Liver (tissue), 8 donors: ENCODE measurements at regions not wholly inside any gene's neighbourhood (a gene's known extent, or its start where the extent isn't known, plus 50 kb on each side); places are given as distances from the start of the nearest gene placed in this dataset.

Source experiments
- DNase-seq: peaks from one replicate; pipeline ENCODE4 v3.0.0-alpha.2; 2017; ENCODE audit warnings: low spot score
- H3K27ac ChIP-seq, 2 donors: one replicate each; pipeline ENCODE4 v1.7.0; 2013; ENCODE audit warnings: inconsistent platforms in 2 of 2, low read length in 2 of 2, control low read depth in 1 of 2, low read depth in 1 of 2, mild to moderate bottlenecking in 1 of 2
- H3K27me3 ChIP-seq, 4 donors: one replicate each; pipeline versions ENCODE4 v1.6.1 to v1.7.0; 2013; ENCODE audit warnings: low read length in 3 of 4, inconsistent platforms in 1 of 4, mild to moderate bottlenecking in 1 of 4, moderate library complexity in 1 of 4; ENCODE audit not compliant: control insufficient read depth in 4 of 4, insufficient read depth in 4 of 4
- H3K36me3 ChIP-seq, 4 donors: one replicate each; pipeline versions ENCODE4 v1.6.1 to v1.7.0; 2013; ENCODE audit warnings: low read length in 3 of 4, mild to moderate bottlenecking in 3 of 4, low read depth in 1 of 4, moderate library complexity in 1 of 4; ENCODE audit not compliant: control insufficient read depth in 4 of 4, insufficient read depth in 3 of 4
- H3K4me1 ChIP-seq, 4 donors: one replicate each; pipeline versions ENCODE4 v1.6.1 to v1.7.0; 2013; ENCODE audit warnings: low read length in 3 of 4, mild to moderate bottlenecking in 3 of 4, moderate library complexity in 1 of 4; ENCODE audit not compliant: control insufficient read depth in 4 of 4, insufficient read depth in 4 of 4
- H3K4me3 ChIP-seq, 3 donors: one replicate each; pipeline versions ENCODE4 v1.6.1 to v1.7.0; 2013; ENCODE audit warnings: low read length in 3 of 3, control low read depth in 1 of 3, low read depth in 1 of 3, mild to moderate bottlenecking in 1 of 3
- H3K9ac ChIP-seq, 2 donors: one replicate each; pipeline ENCODE4 v1.7.0; 2013; ENCODE audit warnings: low read length in 2 of 2, mild to moderate bottlenecking in 2 of 2, moderate library complexity in 2 of 2, control low read depth in 1 of 2, low read depth in 1 of 2
- H3K9me3 ChIP-seq, 4 donors: one replicate each; pipeline versions ENCODE4 v1.6.1 to v1.7.0; 2013; ENCODE audit warnings: low read length in 3 of 4; ENCODE audit not compliant: control insufficient read depth in 4 of 4
- EGR1 ChIP-seq, 2 donors: IDR thresholded peaks; 2 replicates each; pipeline ENCODE4 v1.6.1; 2016 to 2018; ENCODE audit warnings: antibody characterized with exemption in 2 of 2, low read depth in 2 of 2
- FOXA1 ChIP-seq: IDR thresholded peaks from 2 replicates; pipeline ENCODE4 v1.6.1; 2016; ENCODE audit warnings: antibody characterized with exemption
- FOXA2 ChIP-seq: IDR thresholded peaks from 2 replicates; pipeline ENCODE4 v1.6.1; 2016; ENCODE audit warnings: antibody characterized with exemption
- GABPA ChIP-seq, 2 donors: IDR thresholded peaks in 1 of 2; conservative IDR thresholded peaks in 1 of 2; 2 replicates each; pipeline ENCODE4 v1.6.1; 2016; ENCODE audit warnings: antibody characterized with exemption in 2 of 2, mild to moderate bottlenecking in 1 of 2, moderate library complexity in 1 of 2
- HNF4A ChIP-seq, 2 donors: conservative IDR thresholded peaks; 2 replicates each; pipeline ENCODE4 v1.6.1; 2016; ENCODE audit warnings: antibody characterized with exemption in 2 of 2, mild to moderate bottlenecking in 2 of 2
- HNF4G ChIP-seq: IDR thresholded peaks from 2 replicates; pipeline ENCODE4 v1.6.1; 2016; ENCODE audit warnings: antibody characterized with exemption
- JUND ChIP-seq, 2 donors: IDR thresholded peaks; 2 replicates each; pipeline ENCODE4 v1.6.1; 2016; ENCODE audit warnings: antibody characterized with exemption in 2 of 2
- NR2F2 ChIP-seq: IDR thresholded peaks from 2 replicates; pipeline ENCODE4 v1.6.1; 2016; ENCODE audit warnings: antibody characterized with exemption
- RAD21 ChIP-seq, 2 donors: IDR thresholded peaks; 2 replicates each; pipeline ENCODE4 v1.6.1; 2016; ENCODE audit warnings: antibody characterized with exemption in 2 of 2, mild to moderate bottlenecking in 2 of 2
- RXRA ChIP-seq, 2 donors: IDR thresholded peaks; 2 replicates each; pipeline ENCODE4 v1.6.1; 2017 to 2018; ENCODE audit warnings: antibody characterized with exemption in 2 of 2, mild to moderate bottlenecking in 1 of 2
- SP1 ChIP-seq: IDR thresholded peaks from 2 replicates; pipeline ENCODE4 v1.6.1; 2018; ENCODE audit warnings: antibody characterized with exemption, mild to moderate bottlenecking
- TAF1 ChIP-seq: conservative IDR thresholded peaks from 2 replicates; pipeline ENCODE4 v1.6.1; 2016; ENCODE audit warnings: antibody characterized with exemption, mild to moderate bottlenecking
- YY1 ChIP-seq: IDR thresholded peaks from 2 replicates; pipeline ENCODE4 v1.6.1; 2016; ENCODE audit warnings: antibody characterized with exemption, mild to moderate bottlenecking
- WGBS: extraction: QIAGEN DNeasy Blood & Tissue Kit; methylation state at CpG from one replicate; pipeline ENCODE4 v1.1.7; 2013; 5-methylcytosine and 5-hydroxymethylcytosine counted together
- TF ChIP-seq, protein P1 (sequence below): IDR thresholded peaks from 2 replicates; pipeline ENCODE4 v1.6.1; 2016; ENCODE audit warnings: antibody characterized with exemption
- TF ChIP-seq, protein P2 (sequence below): fragments of 150-350 bp; IDR thresholded peaks from 2 replicates; pipeline ENCODE4 v1.5.1; 2017; ENCODE audit warnings: improper control_type of control experiment, low read depth, low read length; ENCODE audit not compliant: missing input control
- TF ChIP-seq, protein P3 (sequence below): IDR thresholded peaks from 2 replicates; pipeline ENCODE4 v1.6.1; 2016; ENCODE audit warnings: antibody characterized with exemption, mild to moderate bottlenecking
- TF ChIP-seq, protein P4 (sequence below): IDR thresholded peaks from 2 replicates; pipeline ENCODE4 v1.6.1; 2016; ENCODE audit warnings: antibody characterized with exemption
- TF ChIP-seq, protein P5 (sequence below): IDR thresholded peaks from 2 replicates; pipeline ENCODE4 v1.6.1; 2016; ENCODE audit warnings: antibody characterized with exemption
- donor health status: healthy.
- donor health status: healthy.
- donor health status: healthy.
- donor health status: healthy.
- donor health status: healthy.

DNA sequence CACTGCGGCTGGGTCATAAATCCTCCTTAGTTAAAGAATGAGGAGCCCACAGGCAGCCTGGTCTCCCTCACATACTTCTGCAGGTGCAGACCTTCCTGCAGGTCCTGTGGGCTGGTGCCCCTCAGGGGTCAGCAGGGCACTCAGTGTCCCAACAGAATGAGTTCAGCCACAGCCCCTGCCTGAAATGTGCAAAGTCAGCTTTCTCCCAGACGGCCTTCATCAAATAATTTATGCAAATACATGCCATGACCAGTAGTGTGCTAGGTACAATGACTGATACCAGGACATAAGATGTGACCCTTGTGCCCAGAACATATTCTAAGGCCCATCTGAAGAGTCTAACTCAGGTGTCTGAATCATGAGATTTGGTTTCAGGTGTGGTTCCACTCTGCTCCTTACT, 703.4 kb downstream of the TBC1D22A start:
- Histone ChIP-seq H3K4me3 (no peak overlapping the region), H3K4me1 (no peaks in the 10 kb centered on the region), H3K27ac (no peak overlapping the region), H3K9me3 (peaks cover 0 to 3% (median 0%) of the 10 kb centered on the region in 4 donors), H3K9ac (no peak overlapping the region), H3K36me3 (no peaks in the 10 kb centered on the region), H3K27me3 (peaks cover 0 to 11% (median 0%) of the 10 kb centered on the region in 4 donors)
- DNase-seq = no peak
- no peak for TF ChIP-seq GABPA (IDR thresholded peaks at IDR 0.05 in 1 of 2, conservative IDR thresholded peaks at IDR 0.05 in 1 of 2)
- no peak for TF ChIP-seq HNF4A (conservative IDR thresholded peaks at IDR 0.05)
- no peak for TF ChIP-seq FOXA1
- 58% methylated on average over 2 of the region's 2 CpGs for WGBS

DNA sequence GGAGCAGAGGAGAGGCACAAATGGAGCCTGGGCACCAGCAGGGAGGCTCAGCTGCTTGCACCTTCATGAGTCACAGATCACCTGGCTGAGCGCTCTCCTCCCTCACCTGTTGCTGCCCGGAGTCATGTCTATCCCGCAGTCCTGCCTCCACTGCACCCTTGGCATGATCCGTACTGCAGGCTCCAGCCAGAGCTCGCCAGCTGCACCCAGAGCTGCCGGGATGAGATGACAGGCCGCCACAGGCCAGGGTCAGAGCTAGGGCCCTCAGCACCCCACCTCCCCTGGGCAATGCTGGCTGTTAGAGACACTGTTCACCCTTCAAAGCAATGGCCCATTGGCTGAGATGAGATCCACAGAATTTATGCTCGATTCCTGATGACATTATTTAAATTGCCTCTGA, 702.8 kb downstream of the TBC1D22A start:
- no peak for DNase-seq
- Histone ChIP-seq H3K9ac (no peak overlapping the region), H3K27me3 (peaks cover 0 to 11% (median 0%) of the 10 kb centered on the region in 4 donors), H3K27ac (no peak overlapping the region), H3K9me3 (peaks cover 0 to 3% (median 0%) of the 10 kb centered on the region in 4 donors), H3K4me3 (no peak overlapping the region), H3K4me1 (no peaks in the 10 kb centered on the region), H3K36me3 (no peaks in the 10 kb centered on the region)
- TF ChIP-seq, protein P1, sequence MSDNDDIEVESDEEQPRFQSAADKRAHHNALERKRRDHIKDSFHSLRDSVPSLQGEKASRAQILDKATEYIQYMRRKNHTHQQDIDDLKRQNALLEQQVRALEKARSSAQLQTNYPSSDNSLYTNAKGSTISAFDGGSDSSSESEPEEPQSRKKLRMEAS = no peak
- no peak for TF ChIP-seq SP1
- WGBS = 80% methylated on average over 8 of the region's 8 CpGs

DNA sequence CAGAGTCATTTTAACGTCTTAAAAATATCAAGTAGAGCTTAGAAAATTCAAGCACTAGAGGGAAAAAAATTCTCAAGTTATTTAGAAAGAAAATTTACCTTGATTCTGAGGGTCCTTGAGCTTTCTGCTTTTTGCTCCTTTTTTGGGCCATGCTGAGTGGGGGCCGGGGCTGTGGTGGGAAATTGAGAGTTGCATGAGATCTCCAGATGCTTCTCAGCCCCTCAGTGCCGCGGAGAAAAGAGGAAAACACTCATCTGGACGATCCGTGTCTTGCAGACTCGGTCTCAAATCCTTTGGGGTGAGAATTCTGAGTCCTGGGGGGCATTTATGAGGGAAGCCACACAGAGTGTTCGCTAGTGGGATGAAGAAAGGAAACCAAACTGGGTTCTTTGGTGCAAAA, 700.8 kb downstream of the TBC1D22A start:
- H3K27me3 ChIP-seq = peaks cover 0 to 11% (median 0%) of the 10 kb centered on the region in 4 donors
- TF ChIP-seq GABPA (IDR thresholded peaks at IDR 0.05 in 1 of 2, conservative IDR thresholded peaks at IDR 0.05 in 1 of 2) = no peak
- TF ChIP-seq, protein P2, sequence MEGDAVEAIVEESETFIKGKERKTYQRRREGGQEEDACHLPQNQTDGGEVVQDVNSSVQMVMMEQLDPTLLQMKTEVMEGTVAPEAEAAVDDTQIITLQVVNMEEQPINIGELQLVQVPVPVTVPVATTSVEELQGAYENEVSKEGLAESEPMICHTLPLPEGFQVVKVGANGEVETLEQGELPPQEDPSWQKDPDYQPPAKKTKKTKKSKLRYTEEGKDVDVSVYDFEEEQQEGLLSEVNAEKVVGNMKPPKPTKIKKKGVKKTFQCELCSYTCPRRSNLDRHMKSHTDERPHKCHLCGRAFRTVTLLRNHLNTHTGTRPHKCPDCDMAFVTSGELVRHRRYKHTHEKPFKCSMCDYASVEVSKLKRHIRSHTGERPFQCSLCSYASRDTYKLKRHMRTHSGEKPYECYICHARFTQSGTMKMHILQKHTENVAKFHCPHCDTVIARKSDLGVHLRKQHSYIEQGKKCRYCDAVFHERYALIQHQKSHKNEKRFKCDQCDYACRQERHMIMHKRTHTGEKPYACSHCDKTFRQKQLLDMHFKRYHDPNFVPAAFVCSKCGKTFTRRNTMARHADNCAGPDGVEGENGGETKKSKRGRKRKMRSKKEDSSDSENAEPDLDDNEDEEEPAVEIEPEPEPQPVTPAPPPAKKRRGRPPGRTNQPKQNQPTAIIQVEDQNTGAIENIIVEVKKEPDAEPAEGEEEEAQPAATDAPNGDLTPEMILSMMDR = no peak
- TF ChIP-seq, protein P3, sequence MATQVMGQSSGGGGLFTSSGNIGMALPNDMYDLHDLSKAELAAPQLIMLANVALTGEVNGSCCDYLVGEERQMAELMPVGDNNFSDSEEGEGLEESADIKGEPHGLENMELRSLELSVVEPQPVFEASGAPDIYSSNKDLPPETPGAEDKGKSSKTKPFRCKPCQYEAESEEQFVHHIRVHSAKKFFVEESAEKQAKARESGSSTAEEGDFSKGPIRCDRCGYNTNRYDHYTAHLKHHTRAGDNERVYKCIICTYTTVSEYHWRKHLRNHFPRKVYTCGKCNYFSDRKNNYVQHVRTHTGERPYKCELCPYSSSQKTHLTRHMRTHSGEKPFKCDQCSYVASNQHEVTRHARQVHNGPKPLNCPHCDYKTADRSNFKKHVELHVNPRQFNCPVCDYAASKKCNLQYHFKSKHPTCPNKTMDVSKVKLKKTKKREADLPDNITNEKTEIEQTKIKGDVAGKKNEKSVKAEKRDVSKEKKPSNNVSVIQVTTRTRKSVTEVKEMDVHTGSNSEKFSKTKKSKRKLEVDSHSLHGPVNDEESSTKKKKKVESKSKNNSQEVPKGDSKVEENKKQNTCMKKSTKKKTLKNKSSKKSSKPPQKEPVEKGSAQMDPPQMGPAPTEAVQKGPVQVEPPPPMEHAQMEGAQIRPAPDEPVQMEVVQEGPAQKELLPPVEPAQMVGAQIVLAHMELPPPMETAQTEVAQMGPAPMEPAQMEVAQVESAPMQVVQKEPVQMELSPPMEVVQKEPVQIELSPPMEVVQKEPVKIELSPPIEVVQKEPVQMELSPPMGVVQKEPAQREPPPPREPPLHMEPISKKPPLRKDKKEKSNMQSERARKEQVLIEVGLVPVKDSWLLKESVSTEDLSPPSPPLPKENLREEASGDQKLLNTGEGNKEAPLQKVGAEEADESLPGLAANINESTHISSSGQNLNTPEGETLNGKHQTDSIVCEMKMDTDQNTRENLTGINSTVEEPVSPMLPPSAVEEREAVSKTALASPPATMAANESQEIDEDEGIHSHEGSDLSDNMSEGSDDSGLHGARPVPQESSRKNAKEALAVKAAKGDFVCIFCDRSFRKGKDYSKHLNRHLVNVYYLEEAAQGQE = no peak
- no peak for TF ChIP-seq JUND (IDR thresholded peaks at IDR 0.05)
- no peak for TF ChIP-seq FOXA1
- no peak for TF ChIP-seq NR2F2
- no peak for TF ChIP-seq EGR1 (IDR thresholded peaks at IDR 0.05; ENCODE audit: low read depth in 2 of 2)
- TF ChIP-seq, protein P4, sequence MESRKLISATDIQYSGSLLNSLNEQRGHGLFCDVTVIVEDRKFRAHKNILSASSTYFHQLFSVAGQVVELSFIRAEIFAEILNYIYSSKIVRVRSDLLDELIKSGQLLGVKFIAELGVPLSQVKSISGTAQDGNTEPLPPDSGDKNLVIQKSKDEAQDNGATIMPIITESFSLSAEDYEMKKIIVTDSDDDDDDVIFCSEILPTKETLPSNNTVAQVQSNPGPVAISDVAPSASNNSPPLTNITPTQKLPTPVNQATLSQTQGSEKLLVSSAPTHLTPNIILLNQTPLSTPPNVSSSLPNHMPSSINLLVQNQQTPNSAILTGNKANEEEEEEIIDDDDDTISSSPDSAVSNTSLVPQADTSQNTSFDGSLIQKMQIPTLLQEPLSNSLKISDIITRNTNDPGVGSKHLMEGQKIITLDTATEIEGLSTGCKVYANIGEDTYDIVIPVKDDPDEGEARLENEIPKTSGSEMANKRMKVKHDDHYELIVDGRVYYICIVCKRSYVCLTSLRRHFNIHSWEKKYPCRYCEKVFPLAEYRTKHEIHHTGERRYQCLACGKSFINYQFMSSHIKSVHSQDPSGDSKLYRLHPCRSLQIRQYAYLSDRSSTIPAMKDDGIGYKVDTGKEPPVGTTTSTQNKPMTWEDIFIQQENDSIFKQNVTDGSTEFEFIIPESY = no peak
- TF ChIP-seq RAD21 (IDR thresholded peaks at IDR 0.05) = no peak
- no peak for TF ChIP-seq HNF4G
- TF ChIP-seq, protein P1 = no peak
- TF ChIP-seq FOXA2 = no peak
- TF ChIP-seq YY1 = no peak
- TF ChIP-seq RXRA (IDR thresholded peaks at IDR 0.05) = no peak
- TF ChIP-seq, protein P5, sequence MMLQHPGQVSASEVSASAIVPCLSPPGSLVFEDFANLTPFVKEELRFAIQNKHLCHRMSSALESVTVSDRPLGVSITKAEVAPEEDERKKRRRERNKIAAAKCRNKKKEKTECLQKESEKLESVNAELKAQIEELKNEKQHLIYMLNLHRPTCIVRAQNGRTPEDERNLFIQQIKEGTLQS = no peak
- TF ChIP-seq TAF1 = no peak
- no peak for TF ChIP-seq HNF4A (conservative IDR thresholded peaks at IDR 0.05)
- no peak for TF ChIP-seq SP1
- 64% methylated on average over 8 of the region's 8 CpGs for WGBS

More for the DNA sequence above, 700.8 kb downstream of the TBC1D22A start:
- no peak overlapping the region for H3K4me3 ChIP-seq
- no peak overlapping the region for H3K27ac ChIP-seq
- peaks cover 0 to 3% (median 0%) of the 10 kb centered on the region in 4 donors for H3K9me3 ChIP-seq
- H3K9ac ChIP-seq = no peak overlapping the region
- H3K4me1 ChIP-seq = no peaks in the 10 kb centered on the region
- no peaks in the 10 kb centered on the region for H3K36me3 ChIP-seq
- no peak for DNase-seq
